Tibial nerve (tissue), 3 donors: ENCODE measurements at regions not wholly inside any gene's neighbourhood (a gene's known extent, or its start where the extent isn't known, plus 50 kb on each side); places are given as distances from the start of the nearest gene placed in this dataset.

Source experiments
- POLR2A ChIP-seq, 2 donors: fragments of 450-650 bp; IDR thresholded peaks; one replicate each; pipeline ENCODE4 v1.6.1; 2017; ENCODE audit warnings: antibody characterized with exemption in 2 of 2, mild to moderate bottlenecking in 2 of 2, moderate library complexity in 2 of 2
- TF ChIP-seq, protein P1 (sequence below), 5 experiments: fragments of 200-600 bp in 3 of 5; fragments of 450-650 bp in 2 of 5; sonication (generic) in 3 of 5; IDR thresholded peaks; one replicate each; pipeline ENCODE4 v1.5.1; 2016 to 2019; ENCODE audit warnings: antibody characterized with exemption in 5 of 5, mild to moderate bottlenecking in 3 of 5, moderate library complexity in 2 of 5

DNA sequence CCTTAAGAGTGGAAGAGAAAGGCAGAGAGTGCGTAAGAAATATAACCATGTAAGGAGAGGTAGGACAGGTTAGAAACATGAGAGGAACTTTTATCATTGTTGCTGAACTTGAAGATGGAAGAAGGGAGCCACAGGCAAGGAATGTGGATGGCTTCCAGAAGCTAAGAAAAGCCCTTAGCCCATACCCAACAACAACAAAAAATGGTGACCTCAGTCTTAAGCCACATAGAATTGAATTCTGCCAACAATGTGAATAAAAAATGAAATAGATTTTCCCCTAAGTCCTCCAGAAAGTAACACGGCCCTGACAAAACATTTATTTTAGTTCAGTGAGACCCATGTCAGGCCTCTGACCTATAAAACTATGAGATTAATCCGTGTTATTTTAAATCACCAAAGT, 767.3 kb downstream of the FAM181B start:
- TF ChIP-seq, protein P1, sequence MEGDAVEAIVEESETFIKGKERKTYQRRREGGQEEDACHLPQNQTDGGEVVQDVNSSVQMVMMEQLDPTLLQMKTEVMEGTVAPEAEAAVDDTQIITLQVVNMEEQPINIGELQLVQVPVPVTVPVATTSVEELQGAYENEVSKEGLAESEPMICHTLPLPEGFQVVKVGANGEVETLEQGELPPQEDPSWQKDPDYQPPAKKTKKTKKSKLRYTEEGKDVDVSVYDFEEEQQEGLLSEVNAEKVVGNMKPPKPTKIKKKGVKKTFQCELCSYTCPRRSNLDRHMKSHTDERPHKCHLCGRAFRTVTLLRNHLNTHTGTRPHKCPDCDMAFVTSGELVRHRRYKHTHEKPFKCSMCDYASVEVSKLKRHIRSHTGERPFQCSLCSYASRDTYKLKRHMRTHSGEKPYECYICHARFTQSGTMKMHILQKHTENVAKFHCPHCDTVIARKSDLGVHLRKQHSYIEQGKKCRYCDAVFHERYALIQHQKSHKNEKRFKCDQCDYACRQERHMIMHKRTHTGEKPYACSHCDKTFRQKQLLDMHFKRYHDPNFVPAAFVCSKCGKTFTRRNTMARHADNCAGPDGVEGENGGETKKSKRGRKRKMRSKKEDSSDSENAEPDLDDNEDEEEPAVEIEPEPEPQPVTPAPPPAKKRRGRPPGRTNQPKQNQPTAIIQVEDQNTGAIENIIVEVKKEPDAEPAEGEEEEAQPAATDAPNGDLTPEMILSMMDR (IDR thresholded peaks at IDR 0.05), result no peak
- TF ChIP-seq POLR2A (IDR thresholded peaks at IDR 0.05), result no peak
